HEK293 (cell line): ENCODE measurements at regions not wholly inside any gene's neighbourhood (a gene's known extent, or its start where the extent isn't known, plus 50 kb on each side); places are given as distances from the start of the nearest gene placed in this dataset.

Experiments
- CTCF ChIA-PET: fragments of 350-600 bp; formaldehyde crosslinking; extraction: SDS; loops from one replicate; lab custom pipeline; 2021; ENCODE audit warnings: antibody characterized with exemption; lab: Yijun Ruan, JAX
- POLR2A ChIA-PET: fragments of 300-600 bp; formaldehyde crosslinking; extraction: SDS; loops from one replicate; lab custom pipeline; 2020; ENCODE audit warnings: antibody characterized with exemption, inconsistent platforms; lab: Yijun Ruan, JAX
- H3K27ac ChIP-seq: fragments of 200-500 bp; sonication (Bioruptor generic); 2 replicates; pipeline ENCODE4 v1.5.1; 2014; ENCODE audit warnings: low read depth, low read length, control low read depth, inconsistent platforms; ENCODE audit errors: extremely low read depth
- H3K36me3 ChIP-seq, 2 experiments: fragments of 200-500 bp in 1 of 2; sonication (Bioruptor generic) in 1 of 2; 1 replicate in 1 of 2; 2 replicates in 1 of 2; pipeline ENCODE4 v1.5.1; 2014 to 2017; ENCODE audit warnings: inconsistent platforms in 2 of 2, low read length in 2 of 2; ENCODE audit not compliant: control insufficient read depth in 2 of 2, insufficient read depth in 1 of 2
- H3K4me1 ChIP-seq: fragments of 200-500 bp; sonication (Bioruptor generic); 2 replicates; pipeline ENCODE4 v1.5.1; 2014; ENCODE audit warnings: mild to moderate bottlenecking, low read length, inconsistent platforms; ENCODE audit not compliant: control insufficient read depth, insufficient read depth
- H3K4me3 ChIP-seq: 2 replicates; pipeline ENCODE4 v1.5.1; 2011; ENCODE audit warnings: low read depth, mild to moderate bottlenecking, control low read depth, low read length, moderate library complexity
- H3K9me3 ChIP-seq: fragments of 200-500 bp; sonication (Bioruptor generic); 2 replicates; pipeline ENCODE4 v1.5.1; 2014; ENCODE audit warnings: low read depth, low read length, inconsistent platforms; ENCODE audit not compliant: control insufficient read depth, insufficient read depth
- BCL11A ChIP-seq: fragments of 450-650 bp; formaldehyde crosslinking; IDR thresholded peaks from 2 replicates; pipeline ENCODE4 v1.5.1; 2016; ENCODE audit warnings: low read depth, missing biosample characterization, missing genetic modification characterization
- HOXA7 ChIP-seq: sonication (generic); formaldehyde crosslinking; IDR thresholded peaks from 2 replicates; pipeline ENCODE4 v1.8.1; 2022; ENCODE audit warnings: missing genetic modification reagents, borderline replicate concordance
- IKZF3 ChIP-seq: fragments of 450-650 bp; IDR thresholded peaks from 2 replicates; pipeline ENCODE4 v1.5.0; 2018; ENCODE audit warnings: missing biosample characterization, mild to moderate bottlenecking, missing genetic modification characterization, moderate library complexity
- INSM2 ChIP-seq: fragments of 450-650 bp; formaldehyde crosslinking; IDR thresholded peaks from 2 replicates; pipeline ENCODE4 v1.5.1; 2016; ENCODE audit warnings: missing biosample characterization, missing genetic modification characterization
- KLF17 ChIP-seq: fragments of 450-650 bp; formaldehyde crosslinking; IDR thresholded peaks from 2 replicates; pipeline ENCODE4 v1.5.1; 2016; ENCODE audit warnings: missing biosample characterization, missing genetic modification characterization
- SETDB1 ChIP-seq: IDR thresholded peaks from one replicate; pipeline ENCODE4 v1.6.1; 2017; ENCODE audit warnings: mild to moderate bottlenecking, low read length, moderate library complexity, mixed read lengths; ENCODE audit not compliant: insufficient read length
- TRIM28 ChIP-seq: IDR thresholded peaks from 2 replicates; pipeline ENCODE4 v1.6.1; 2011; ENCODE audit warnings: low read length, control low read depth, borderline replicate concordance
- ZBTB17 ChIP-seq: fragments of 450-650 bp; formaldehyde crosslinking; IDR thresholded peaks from 2 replicates; pipeline ENCODE4 v1.5.1; 2016; ENCODE audit warnings: missing biosample characterization, missing genetic modification characterization
- ZFP69B ChIP-seq: fragments of 450-650 bp; formaldehyde crosslinking; IDR thresholded peaks from 2 replicates; pipeline ENCODE4 v1.5.1; 2016; ENCODE audit warnings: missing biosample characterization, missing genetic modification characterization
- ZNF121 ChIP-seq: fragments of 450-650 bp; formaldehyde crosslinking; IDR thresholded peaks from 2 replicates; pipeline ENCODE4 v1.5.1; 2016; ENCODE audit warnings: missing biosample characterization, missing genetic modification characterization
- ZNF174 ChIP-seq: fragments of 450-650 bp; formaldehyde crosslinking; IDR thresholded peaks from 2 replicates; pipeline ENCODE4 v1.5.0; 2017; ENCODE audit warnings: missing biosample characterization, mild to moderate bottlenecking, missing genetic modification characterization
- ZNF2 ChIP-seq: fragments of 450-650 bp; formaldehyde crosslinking; IDR thresholded peaks from 2 replicates; pipeline ENCODE4 v1.5.1; 2016; ENCODE audit warnings: missing biosample characterization, missing genetic modification characterization
- ZNF223 ChIP-seq: fragments of 450-650 bp; formaldehyde crosslinking; IDR thresholded peaks from 2 replicates; pipeline ENCODE4 v1.5.1; 2016; ENCODE audit warnings: missing biosample characterization, missing genetic modification characterization
- ZNF350 ChIP-seq: fragments of 450-650 bp; formaldehyde crosslinking; IDR thresholded peaks from 2 replicates; pipeline ENCODE4 v1.5.0; 2017; ENCODE audit warnings: missing biosample characterization, mild to moderate bottlenecking, missing genetic modification characterization
- ZNF416 ChIP-seq: fragments of 450-650 bp; formaldehyde crosslinking; IDR thresholded peaks from 2 replicates; pipeline ENCODE4 v1.5.1; 2016; ENCODE audit warnings: missing biosample characterization, missing genetic modification characterization
- ZNF560 ChIP-seq: fragments of 450-650 bp; formaldehyde crosslinking; IDR thresholded peaks from 2 replicates; pipeline ENCODE4 v1.5.1; 2017; ENCODE audit warnings: missing biosample characterization, missing genetic modification characterization, borderline replicate concordance
- ZNF600 ChIP-seq: fragments of 450-650 bp; formaldehyde crosslinking; IDR thresholded peaks from 2 replicates; pipeline ENCODE4 v1.5.1; 2016; ENCODE audit warnings: missing biosample characterization, missing genetic modification characterization
- ZNF670 ChIP-seq: fragments of 450-650 bp; formaldehyde crosslinking; IDR thresholded peaks from 2 replicates; pipeline ENCODE4 v1.5.1; 2016; ENCODE audit warnings: missing biosample characterization, missing genetic modification characterization, low read depth
- ZNF692 ChIP-seq: fragments of 450-650 bp; formaldehyde crosslinking; IDR thresholded peaks from 2 replicates; pipeline ENCODE4 v1.5.1; 2016; ENCODE audit warnings: missing biosample characterization, missing genetic modification characterization
- ZNF768 ChIP-seq: fragments of 450-650 bp; formaldehyde crosslinking; IDR thresholded peaks from 2 replicates; pipeline ENCODE4 v1.5.1; 2018; ENCODE audit warnings: missing biosample characterization, mild to moderate bottlenecking, missing genetic modification characterization
- ZNF792 ChIP-seq: fragments of 450-650 bp; formaldehyde crosslinking; IDR thresholded peaks from 2 replicates; pipeline ENCODE4 v1.5.1; 2016; ENCODE audit warnings: missing biosample characterization, missing genetic modification characterization
- ZNF830 ChIP-seq: fragments of 450-650 bp; IDR thresholded peaks from 2 replicates; pipeline ENCODE4 v1.5.0; 2018; ENCODE audit warnings: missing biosample characterization, missing genetic modification characterization, low read depth, mild to moderate bottlenecking, moderate library complexity
- ZNF837 ChIP-seq: fragments of 450-650 bp; formaldehyde crosslinking; IDR thresholded peaks from 2 replicates; pipeline ENCODE4 v1.5.1; 2016; ENCODE audit warnings: missing biosample characterization, missing genetic modification characterization
- ZSCAN30 ChIP-seq: fragments of 450-650 bp; IDR thresholded peaks from 2 replicates; pipeline ENCODE4 v1.5.1; 2018; ENCODE audit warnings: missing biosample characterization, mild to moderate bottlenecking, missing genetic modification characterization, moderate library complexity
- TF ChIP-seq, protein P1 (sequence below): fragments of 450-650 bp; formaldehyde crosslinking; IDR thresholded peaks from 2 replicates; pipeline ENCODE4 v1.5.1; 2016; ENCODE audit warnings: missing biosample characterization, missing genetic modification characterization

DNA sequence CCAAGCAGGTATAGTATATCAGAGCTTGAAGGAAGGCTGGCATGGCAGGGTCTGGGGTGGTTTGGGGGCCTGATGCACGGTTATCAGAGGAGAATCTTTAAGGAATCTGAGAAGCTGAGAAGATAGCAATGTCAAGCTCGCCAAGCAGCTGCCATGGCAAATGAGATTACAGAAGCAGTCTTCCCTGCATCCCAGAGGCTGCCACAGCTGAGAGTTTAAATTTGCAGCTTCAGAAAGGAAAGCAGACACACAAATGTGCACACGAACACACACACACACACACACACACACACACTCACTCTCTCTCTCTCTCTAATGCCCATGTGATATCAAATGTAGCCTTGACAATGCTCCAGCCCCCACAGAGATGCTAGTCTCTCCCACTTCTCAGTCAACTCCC lies 79.0 kb upstream of the TNC start (continued):
- no peak for TF ChIP-seq ZSCAN30
- TF ChIP-seq KLF17 (tag by site-specific recombination), result no peak
- no peak for TF ChIP-seq ZNF792 (tag by site-specific recombination)
- no peak for TF ChIP-seq ZNF174
- no peak for TF ChIP-seq ZNF768 (tag by site-specific recombination)
- TF ChIP-seq ZNF560 (tag by site-specific recombination), result no peak
- no peak for TF ChIP-seq IKZF3 (tag by site-specific recombination)
- TF ChIP-seq, protein P1, sequence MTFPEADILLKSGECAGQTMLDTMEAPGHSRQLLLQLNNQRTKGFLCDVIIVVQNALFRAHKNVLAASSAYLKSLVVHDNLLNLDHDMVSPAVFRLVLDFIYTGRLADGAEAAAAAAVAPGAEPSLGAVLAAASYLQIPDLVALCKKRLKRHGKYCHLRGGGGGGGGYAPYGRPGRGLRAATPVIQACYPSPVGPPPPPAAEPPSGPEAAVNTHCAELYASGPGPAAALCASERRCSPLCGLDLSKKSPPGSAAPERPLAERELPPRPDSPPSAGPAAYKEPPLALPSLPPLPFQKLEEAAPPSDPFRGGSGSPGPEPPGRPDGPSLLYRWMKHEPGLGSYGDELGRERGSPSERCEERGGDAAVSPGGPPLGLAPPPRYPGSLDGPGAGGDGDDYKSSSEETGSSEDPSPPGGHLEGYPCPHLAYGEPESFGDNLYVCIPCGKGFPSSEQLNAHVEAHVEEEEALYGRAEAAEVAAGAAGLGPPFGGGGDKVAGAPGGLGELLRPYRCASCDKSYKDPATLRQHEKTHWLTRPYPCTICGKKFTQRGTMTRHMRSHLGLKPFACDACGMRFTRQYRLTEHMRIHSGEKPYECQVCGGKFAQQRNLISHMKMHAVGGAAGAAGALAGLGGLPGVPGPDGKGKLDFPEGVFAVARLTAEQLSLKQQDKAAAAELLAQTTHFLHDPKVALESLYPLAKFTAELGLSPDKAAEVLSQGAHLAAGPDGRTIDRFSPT (tag by site-specific recombination), result no peak
- no peak for TF ChIP-seq HOXA7
- no peak for TF ChIP-seq ZNF600
- no peak for TF ChIP-seq ZNF350
- no peak for TF ChIP-seq ZFP69B (tag by site-specific recombination)
- TF ChIP-seq ZNF416 (tag by site-specific recombination), result no peak

GRCh38 chr9:115198001-115198400 lies 80.0 kb upstream of the TNC start:
- POLR2A ChIA-PET, result interaction anchor here (1.4 kb wide), 1 partner anchor 92 kb away, joined by 3 read pairs; no protein-coding TSS in a partner anchor
- Histone ChIP-seq H3K36me3 (no peaks in the 10 kb centered on the region), H3K27ac (no peak overlapping the region), H3K4me3 (no peak overlapping the region), H3K4me1 (0 out of 2 replicates have a peak, but pooled peaks cover 4% of the 10 kb centered on the region), H3K9me3 (no peaks in the 10 kb centered on the region)
- CTCF ChIA-PET, result interaction anchor here (0.6 to 0.8 kb wide), 2 partner anchors 35 to 64 kb away, joined by 3 read pairs; no protein-coding TSS in a partner anchor
- TF ChIP-seq ZNF837 (tag by site-specific recombination) (no peak), ZNF670 (tag by site-specific recombination) (no peak), ZNF2 (tag by site-specific recombination) (no peak), ZNF223 (tag by site-specific recombination) (no peak), ZNF121 (tag by site-specific recombination) (no peak), INSM2 (tag by site-specific recombination) (no peak), ZNF830 (tag by site-specific recombination) (no peak), BCL11A (tag by site-specific recombination) (no peak), ZNF692 (tag by site-specific recombination) (no peak), ZBTB17 (tag by site-specific recombination) (peak; percentile 25; the same call in 1 of the 2 replicates), TRIM28 (0 out of 2 replicates have a peak, but pooled peaks have one; percentile 16), SETDB1 (no peak)
- TF ChIP-seq, all 188 proteins: peak for 2
